Lower leg skin (tissue), 4 donors: ENCODE measurements at regions not wholly inside any gene's neighbourhood (a gene's known extent, or its start where the extent isn't known, plus 50 kb on each side); places are given as distances from the start of the nearest gene placed in this dataset.

Experiments
- DNase-seq, 2 donors: peaks; one replicate each; pipeline ENCODE4 v3.0.0-alpha.2; 2019; ENCODE audit warnings: low spot score in 2 of 2
- H3K4me3 ChIP-seq: fragments of 200-600 bp; sonication (generic); 2 replicates; pipeline ENCODE4 v1.5.1; 2017; ENCODE audit warnings: mild to moderate bottlenecking, low read depth; ENCODE audit not compliant: poor library complexity, severe bottlenecking
- POLR2A ChIP-seq, 2 donors: fragments of 450-650 bp; IDR thresholded peaks; one replicate each; pipeline ENCODE4 v1.6.1; 2016 to 2017; ENCODE audit warnings: antibody characterized with exemption in 2 of 2, mild to moderate bottlenecking in 1 of 2, moderate library complexity in 1 of 2
- WGBS, 2 donors: methylation state at CpG; one replicate each; pipeline ENCODE4 v1.1.5; 2018; 5-methylcytosine and 5-hydroxymethylcytosine counted together
- intact Hi-C: fragments of 100-400 bp; cut with DNase I; formaldehyde crosslinking; loops from one replicate; pipeline ENCODE4 v1.15.0; 2023; ENCODE audit warnings: low total_unique reads
- TF ChIP-seq, protein P1 (sequence below), 3 donors: fragments of 450-650 bp; IDR thresholded peaks; one replicate each; pipeline ENCODE4 v1.5.1; 2016; ENCODE audit warnings: antibody characterized with exemption in 3 of 3, mild to moderate bottlenecking in 3 of 3, moderate library complexity in 2 of 3

DNA sequence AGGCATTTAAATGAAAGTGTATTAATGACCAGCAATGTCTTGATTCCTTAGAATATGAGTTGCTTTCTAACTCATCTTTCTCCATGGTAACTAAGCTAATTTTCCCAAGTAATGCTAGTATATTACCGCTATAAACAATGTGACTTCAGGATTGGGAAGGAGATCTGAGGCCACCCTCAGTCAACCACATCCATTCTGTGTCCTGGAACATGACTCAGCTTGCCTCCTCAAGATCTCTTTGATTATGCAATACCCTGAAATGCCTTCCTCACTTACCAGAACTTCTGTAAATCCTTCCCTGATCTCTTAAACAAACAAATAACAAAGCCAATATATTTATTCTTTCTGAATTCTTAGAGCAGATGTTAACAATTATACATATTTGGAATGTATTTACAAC is 1495.5 kb downstream of the PCDH18 start:
- no peak for DNase-seq
- 68 to 71% methylated on average over 1 of the region's 1 CpG for WGBS, 2 donors
- TF ChIP-seq, protein P1, sequence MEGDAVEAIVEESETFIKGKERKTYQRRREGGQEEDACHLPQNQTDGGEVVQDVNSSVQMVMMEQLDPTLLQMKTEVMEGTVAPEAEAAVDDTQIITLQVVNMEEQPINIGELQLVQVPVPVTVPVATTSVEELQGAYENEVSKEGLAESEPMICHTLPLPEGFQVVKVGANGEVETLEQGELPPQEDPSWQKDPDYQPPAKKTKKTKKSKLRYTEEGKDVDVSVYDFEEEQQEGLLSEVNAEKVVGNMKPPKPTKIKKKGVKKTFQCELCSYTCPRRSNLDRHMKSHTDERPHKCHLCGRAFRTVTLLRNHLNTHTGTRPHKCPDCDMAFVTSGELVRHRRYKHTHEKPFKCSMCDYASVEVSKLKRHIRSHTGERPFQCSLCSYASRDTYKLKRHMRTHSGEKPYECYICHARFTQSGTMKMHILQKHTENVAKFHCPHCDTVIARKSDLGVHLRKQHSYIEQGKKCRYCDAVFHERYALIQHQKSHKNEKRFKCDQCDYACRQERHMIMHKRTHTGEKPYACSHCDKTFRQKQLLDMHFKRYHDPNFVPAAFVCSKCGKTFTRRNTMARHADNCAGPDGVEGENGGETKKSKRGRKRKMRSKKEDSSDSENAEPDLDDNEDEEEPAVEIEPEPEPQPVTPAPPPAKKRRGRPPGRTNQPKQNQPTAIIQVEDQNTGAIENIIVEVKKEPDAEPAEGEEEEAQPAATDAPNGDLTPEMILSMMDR (IDR thresholded peaks at IDR 0.05): no peak
- no peak for TF ChIP-seq POLR2A (IDR thresholded peaks at IDR 0.05)
- intact Hi-C loops: no loop called here
- no peak overlapping the region for H3K4me3 ChIP-seq

DNA sequence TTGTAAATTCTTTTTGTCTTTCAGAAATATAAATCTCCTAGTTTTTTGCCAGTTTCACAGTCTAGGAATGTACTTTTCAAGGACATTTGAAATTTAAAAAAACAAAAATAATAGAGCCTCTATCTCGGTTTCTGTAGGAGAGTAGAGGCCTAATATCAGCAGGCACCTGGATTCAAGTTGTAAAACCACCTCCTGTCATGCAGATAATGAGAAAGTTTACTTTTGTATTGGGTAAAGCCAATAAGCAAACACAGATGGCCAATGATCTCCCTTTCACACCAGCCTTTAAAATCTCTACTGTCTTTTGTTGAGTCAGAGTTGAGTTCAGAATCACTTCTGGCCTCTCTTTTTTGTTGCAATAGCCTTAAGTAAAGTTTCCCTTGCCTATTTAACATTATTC is 1499.9 kb downstream of the PCDH18 start:
- H3K4me3 ChIP-seq: no peak overlapping the region
- DNase-seq: no peak
- intact Hi-C loops: no loop called here
- 71 to 76% methylated on average over 1 of the region's 1 CpG for WGBS, 2 donors
- no peak for TF ChIP-seq POLR2A (IDR thresholded peaks at IDR 0.05)
- TF ChIP-seq, protein P1 (IDR thresholded peaks at IDR 0.05): no peak

DNA sequence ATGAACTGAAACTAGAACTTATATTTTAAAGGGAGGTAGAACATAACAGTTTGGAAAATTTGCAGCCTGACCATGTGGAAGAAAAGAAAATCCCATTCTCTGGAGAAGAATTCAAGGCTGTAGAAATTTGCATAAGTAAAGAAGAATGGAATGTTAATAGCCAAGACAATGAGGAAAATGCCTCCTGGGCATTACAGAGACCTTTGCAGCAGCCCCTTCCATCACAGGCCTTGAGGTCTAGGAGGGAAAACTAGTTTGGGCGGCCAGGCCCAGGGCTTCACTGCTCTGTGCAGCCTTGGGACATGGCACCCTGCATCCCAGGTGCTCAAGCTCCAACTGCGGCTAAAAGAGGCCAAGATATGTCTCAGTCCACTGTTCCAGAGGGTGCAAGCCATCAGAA is 1506.8 kb downstream of the PCDH18 start:
- H3K4me3 ChIP-seq: no peak overlapping the region
- intact Hi-C loops: no loop called here
- no peak for TF ChIP-seq POLR2A (IDR thresholded peaks at IDR 0.05)
- TF ChIP-seq, protein P1 (IDR thresholded peaks at IDR 0.05): no peak
- DNase-seq: no peak
- 42 to 66% methylated on average over 2 of the region's 2 CpGs for WGBS, 2 donors

DNA sequence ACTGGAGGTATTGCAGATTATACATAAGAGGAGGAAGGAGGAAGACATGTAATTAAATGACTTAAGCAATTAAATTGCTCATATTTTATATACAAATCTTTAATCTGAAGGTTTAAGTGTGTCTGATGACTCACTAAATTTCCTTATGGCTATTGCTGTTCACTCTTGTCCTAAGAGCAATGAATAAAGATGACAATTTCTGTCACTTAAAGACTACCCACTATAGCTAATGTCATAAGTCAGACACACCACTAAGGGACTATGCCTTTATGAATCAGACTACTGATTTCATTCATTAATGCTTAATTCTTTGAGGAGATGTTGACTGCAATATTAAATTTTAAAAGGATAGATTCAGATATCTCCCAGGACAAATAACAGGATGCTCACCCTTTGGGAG is 1514.7 kb downstream of the PCDH18 start:
- TF ChIP-seq POLR2A (IDR thresholded peaks at IDR 0.05): no peak
- TF ChIP-seq, protein P1 (IDR thresholded peaks at IDR 0.05): no peak
- intact Hi-C loops: no loop called here
- H3K4me3 ChIP-seq: no peak overlapping the region
- DNase-seq: no peak

DNA sequence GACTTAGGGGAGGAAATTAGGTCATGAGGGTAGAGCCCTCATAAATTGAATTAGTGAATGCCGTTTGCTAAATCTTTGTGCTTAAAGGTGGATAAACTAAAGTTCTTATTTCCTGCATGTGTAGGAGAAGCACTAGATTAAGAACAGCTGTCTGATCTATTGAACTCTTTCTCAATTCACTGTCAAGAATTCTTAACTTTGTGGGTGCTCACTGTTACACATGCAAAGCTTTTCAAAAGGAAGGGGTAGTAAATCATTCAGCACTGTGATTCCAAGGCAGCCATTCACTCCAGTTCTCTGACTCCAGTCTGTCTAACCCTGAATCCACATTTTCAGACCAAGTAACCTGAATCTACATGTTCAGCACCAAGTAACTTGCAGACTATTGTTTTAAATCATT is 1520.1 kb downstream of the PCDH18 start:
- TF ChIP-seq, protein P1 (IDR thresholded peaks at IDR 0.05): no peak
- no peak for TF ChIP-seq POLR2A (IDR thresholded peaks at IDR 0.05)
- no peak for DNase-seq
- intact Hi-C loops: no loop called here
- H3K4me3 ChIP-seq: no peak overlapping the region
- WGBS, 2 donors: 19 to 24% methylated on average over 1 of the region's 1 CpG

DNA sequence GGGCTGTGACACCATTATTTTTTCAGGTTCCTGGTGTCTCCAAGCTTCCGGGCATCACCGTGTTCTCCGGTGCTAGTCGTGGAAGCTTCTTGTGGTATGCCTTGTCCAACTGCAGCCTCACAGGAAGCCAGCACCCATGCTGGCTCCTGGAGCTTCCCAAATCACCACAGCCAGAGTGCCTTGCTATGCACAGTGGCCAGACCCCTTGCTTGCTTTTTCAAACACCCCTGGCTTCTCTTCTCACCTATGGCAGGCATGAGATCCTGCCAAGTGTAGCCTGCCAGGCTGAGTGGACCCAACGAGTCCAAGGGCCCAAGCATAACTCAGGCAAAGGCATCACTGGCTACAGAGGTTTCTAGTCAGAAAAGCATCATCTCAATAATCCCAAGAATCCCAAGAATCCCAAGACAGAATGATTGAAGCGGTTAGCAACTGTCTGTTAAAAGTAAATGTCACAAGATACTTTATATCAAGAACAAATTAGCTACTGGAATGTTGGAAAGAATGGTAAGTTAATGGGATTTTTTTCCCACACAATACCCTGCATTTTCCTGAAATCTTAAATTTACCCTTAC is 1522.9 kb downstream of the PCDH18 start:
- TF ChIP-seq, protein P1 (IDR thresholded peaks at IDR 0.05): no peak
- TF ChIP-seq POLR2A (IDR thresholded peaks at IDR 0.05): no peak
- H3K4me3 ChIP-seq: no peak overlapping the region
- no peak for DNase-seq
- 80 to 88% methylated on average over 6 of the region's 6 CpGs for WGBS, 2 donors
- intact Hi-C loops: no loop called here
